ENCODE measurements at regions not wholly inside any gene's neighbourhood (a gene's known extent, or its start where the extent isn't known, plus 50 kb on each side); places are given as distances from the start of the nearest gene placed in this dataset.

DNA sequence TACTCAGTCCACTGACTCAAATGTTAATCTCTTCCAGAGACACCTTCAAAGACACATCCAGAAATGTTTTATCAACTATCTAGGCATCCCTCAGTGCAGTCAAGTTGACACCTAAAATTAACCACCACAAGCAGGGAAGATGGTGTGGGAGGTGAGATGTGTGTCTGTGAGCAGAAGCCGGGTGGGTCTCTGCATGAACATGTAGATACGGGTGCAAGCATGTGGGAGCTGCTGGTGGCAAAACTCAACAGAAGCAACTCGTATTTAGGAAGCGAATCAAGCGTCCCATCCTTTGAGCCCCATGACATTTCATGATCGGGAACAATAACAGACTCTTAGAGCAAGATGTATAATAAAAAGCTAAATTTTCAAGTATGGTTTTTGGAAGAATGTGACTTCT, 110.0 kb upstream of the C14orf180 start:
- TF ChIP-seq IRF2 (CRISPR knock-in tag; IDR thresholded peaks at IDR 0.05; ENCODE audit: borderline replicate concordance, low read depth) (no peak), KAT7 (CRISPR knock-in tag; IDR thresholded peaks at IDR 0.05; ENCODE audit: borderline replicate concordance) (no peak), GABPB1 (CRISPR knock-in tag; IDR thresholded peaks at IDR 0.05) (no peak), CREB1 (CRISPR knock-in tag; IDR thresholded peaks at IDR 0.05) (no peak), JUN (CRISPR knock-in tag; IDR thresholded peaks at IDR 0.05) (no peak), NR2C2 (CRISPR knock-in tag; IDR thresholded peaks at IDR 0.05) (no peak), USF1 (CRISPR knock-in tag; IDR thresholded peaks at IDR 0.05) (no peak), ZBTB21 (CRISPR knock-in tag; IDR thresholded peaks at IDR 0.05; ENCODE audit: borderline replicate concordance) (no peak), ZNF263 (CRISPR knock-in tag; IDR thresholded peaks at IDR 0.05; ENCODE audit: low read depth) (no peak), SMAD4 (CRISPR knock-in tag; IDR thresholded peaks at IDR 0.05) (no peak), ATF1 (CRISPR knock-in tag; IDR thresholded peaks at IDR 0.05) (no peak)
- TF ChIP-seq, protein P1, sequence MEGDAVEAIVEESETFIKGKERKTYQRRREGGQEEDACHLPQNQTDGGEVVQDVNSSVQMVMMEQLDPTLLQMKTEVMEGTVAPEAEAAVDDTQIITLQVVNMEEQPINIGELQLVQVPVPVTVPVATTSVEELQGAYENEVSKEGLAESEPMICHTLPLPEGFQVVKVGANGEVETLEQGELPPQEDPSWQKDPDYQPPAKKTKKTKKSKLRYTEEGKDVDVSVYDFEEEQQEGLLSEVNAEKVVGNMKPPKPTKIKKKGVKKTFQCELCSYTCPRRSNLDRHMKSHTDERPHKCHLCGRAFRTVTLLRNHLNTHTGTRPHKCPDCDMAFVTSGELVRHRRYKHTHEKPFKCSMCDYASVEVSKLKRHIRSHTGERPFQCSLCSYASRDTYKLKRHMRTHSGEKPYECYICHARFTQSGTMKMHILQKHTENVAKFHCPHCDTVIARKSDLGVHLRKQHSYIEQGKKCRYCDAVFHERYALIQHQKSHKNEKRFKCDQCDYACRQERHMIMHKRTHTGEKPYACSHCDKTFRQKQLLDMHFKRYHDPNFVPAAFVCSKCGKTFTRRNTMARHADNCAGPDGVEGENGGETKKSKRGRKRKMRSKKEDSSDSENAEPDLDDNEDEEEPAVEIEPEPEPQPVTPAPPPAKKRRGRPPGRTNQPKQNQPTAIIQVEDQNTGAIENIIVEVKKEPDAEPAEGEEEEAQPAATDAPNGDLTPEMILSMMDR (IDR thresholded peaks at IDR 0.05) = no peak
- TF ChIP-seq, protein P2, sequence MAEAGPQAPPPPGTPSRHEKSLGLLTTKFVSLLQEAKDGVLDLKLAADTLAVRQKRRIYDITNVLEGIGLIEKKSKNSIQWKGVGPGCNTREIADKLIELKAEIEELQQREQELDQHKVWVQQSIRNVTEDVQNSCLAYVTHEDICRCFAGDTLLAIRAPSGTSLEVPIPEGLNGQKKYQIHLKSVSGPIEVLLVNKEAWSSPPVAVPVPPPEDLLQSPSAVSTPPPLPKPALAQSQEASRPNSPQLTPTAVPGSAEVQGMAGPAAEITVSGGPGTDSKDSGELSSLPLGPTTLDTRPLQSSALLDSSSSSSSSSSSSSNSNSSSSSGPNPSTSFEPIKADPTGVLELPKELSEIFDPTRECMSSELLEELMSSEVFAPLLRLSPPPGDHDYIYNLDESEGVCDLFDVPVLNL (CRISPR knock-in tag; IDR thresholded peaks at IDR 0.05; ENCODE audit: borderline replicate concordance, low read depth) = no peak
- TF ChIP-seq, protein P3, sequence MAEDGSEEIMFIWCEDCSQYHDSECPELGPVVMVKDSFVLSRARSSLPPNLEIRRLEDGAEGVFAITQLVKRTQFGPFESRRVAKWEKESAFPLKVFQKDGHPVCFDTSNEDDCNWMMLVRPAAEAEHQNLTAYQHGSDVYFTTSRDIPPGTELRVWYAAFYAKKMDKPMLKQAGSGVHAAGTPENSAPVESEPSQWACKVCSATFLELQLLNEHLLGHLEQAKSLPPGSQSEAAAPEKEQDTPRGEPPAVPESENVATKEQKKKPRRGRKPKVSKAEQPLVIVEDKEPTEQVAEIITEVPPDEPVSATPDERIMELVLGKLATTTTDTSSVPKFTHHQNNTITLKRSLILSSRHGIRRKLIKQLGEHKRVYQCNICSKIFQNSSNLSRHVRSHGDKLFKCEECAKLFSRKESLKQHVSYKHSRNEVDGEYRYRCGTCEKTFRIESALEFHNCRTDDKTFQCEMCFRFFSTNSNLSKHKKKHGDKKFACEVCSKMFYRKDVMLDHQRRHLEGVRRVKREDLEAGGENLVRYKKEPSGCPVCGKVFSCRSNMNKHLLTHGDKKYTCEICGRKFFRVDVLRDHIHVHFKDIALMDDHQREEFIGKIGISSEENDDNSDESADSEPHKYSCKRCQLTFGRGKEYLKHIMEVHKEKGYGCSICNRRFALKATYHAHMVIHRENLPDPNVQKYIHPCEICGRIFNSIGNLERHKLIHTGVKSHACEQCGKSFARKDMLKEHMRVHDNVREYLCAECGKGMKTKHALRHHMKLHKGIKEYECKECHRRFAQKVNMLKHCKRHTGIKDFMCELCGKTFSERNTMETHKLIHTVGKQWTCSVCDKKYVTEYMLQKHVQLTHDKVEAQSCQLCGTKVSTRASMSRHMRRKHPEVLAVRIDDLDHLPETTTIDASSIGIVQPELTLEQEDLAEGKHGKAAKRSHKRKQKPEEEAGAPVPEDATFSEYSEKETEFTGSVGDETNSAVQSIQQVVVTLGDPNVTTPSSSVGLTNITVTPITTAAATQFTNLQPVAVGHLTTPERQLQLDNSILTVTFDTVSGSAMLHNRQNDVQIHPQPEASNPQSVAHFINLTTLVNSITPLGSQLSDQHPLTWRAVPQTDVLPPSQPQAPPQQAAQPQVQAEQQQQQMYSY (CRISPR knock-in tag; IDR thresholded peaks at IDR 0.05) = no peak

Data from WTC11 (cell line).